Ectodermal cell (in vitro differentiated cells): ENCODE measurements at regions not wholly inside any gene's neighbourhood (a gene's known extent, or its start where the extent isn't known, plus 50 kb on each side); places are given as distances from the start of the nearest gene placed in this dataset.
"Not testable (repeated sequence)": the region's sequence is repeated elsewhere in the genome, so short reads cannot be mapped to it uniquely, and the experiment has no call there.

ENCODE experiments used
- H3K27ac ChIP-seq: 2 replicates; pipeline ENCODE4 v1.7.0; 2013; ENCODE audit warnings: mild to moderate bottlenecking, low read depth, low read length; ENCODE audit not compliant: insufficient read depth, poor library complexity, severe bottlenecking
- H3K27me3 ChIP-seq: 2 replicates; pipeline ENCODE4 v1.7.0; 2013; ENCODE audit warnings: mild to moderate bottlenecking, low read length; ENCODE audit not compliant: insufficient read depth, control insufficient read depth, poor library complexity, severe bottlenecking
- H3K36me3 ChIP-seq: one replicate; pipeline ENCODE4 v1.7.0; 2013; ENCODE audit warnings: low read length; ENCODE audit not compliant: control insufficient read depth, insufficient read depth
- H3K4me1 ChIP-seq: one replicate; pipeline ENCODE4 v1.7.0; 2013; ENCODE audit warnings: low read length; ENCODE audit not compliant: control insufficient read depth, insufficient read depth
- H3K4me3 ChIP-seq: 2 replicates; pipeline ENCODE4 v1.7.0; 2013; ENCODE audit warnings: low read depth, low read length, control low read depth; ENCODE audit not compliant: insufficient read depth
- H3K9me3 ChIP-seq: 2 replicates; pipeline ENCODE4 v1.7.0; 2013; ENCODE audit warnings: mild to moderate bottlenecking, low read length, moderate library complexity; ENCODE audit not compliant: control insufficient read depth
- WGBS, 2 experiments: methylation state at CpG; one replicate each; pipeline ENCODE4 v1.1.7; 2013; ENCODE audit warnings: missing lambda C conversion rate in 2 of 2; 5-methylcytosine and 5-hydroxymethylcytosine counted together

DNA sequence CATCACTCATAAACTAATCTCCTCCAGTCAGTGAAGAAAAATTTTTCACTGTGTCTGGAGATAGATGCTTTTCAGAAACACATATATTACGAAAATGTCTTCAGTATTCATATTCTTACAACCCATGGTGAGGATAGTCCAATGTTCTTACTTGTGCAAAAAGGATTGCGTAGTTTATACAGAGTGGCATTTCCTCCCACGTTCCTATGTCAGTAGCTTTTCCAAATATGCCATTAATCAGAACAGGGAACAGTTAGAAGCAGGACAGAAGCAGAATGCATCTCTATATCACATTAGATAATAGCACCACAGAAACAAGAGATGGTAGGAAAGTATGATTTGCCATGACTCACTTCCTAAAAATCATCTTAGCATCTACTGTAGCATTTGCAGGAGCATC is 282.9 kb downstream of the SLITRK5 start:
- no peaks in the 10 kb centered on the region for H3K4me1 ChIP-seq
- no peak overlapping the region for H3K27ac ChIP-seq
- no peaks in the 10 kb centered on the region for H3K36me3 ChIP-seq
- no peaks in the 10 kb centered on the region for H3K9me3 ChIP-seq
- WGBS, 2 experiments, result 90 to 98% methylated on average over 3 of the region's 3 CpGs
- H3K4me3 ChIP-seq, result no peak overlapping the region
- no peaks in the 10 kb centered on the region for H3K27me3 ChIP-seq

DNA sequence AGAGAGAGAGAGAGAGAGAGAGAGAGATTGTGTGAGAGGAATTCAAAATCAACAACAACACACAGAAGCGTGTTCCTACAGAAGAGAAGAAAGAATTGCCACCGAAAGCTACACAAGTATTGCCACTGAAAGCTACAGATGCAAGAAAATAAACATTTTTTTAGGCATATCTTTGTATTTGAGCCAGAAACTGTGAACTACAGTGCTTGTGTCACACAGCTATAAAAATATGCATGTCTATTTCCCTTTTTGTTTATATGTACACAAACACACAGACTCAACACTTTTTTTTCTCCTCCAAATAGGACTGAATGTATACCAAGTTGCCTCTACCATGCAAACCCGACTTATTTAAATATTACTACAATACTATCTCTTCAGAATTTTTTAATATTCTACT is 290.4 kb downstream of the SLITRK5 start:
- no peaks in the 10 kb centered on the region for H3K27me3 ChIP-seq
- no peak overlapping the region for H3K27ac ChIP-seq
- H3K4me3 ChIP-seq, result no peak overlapping the region
- 100% methylated on average over 3 of the region's 3 CpGs; no CpG with 5 or more reads in 1 of the 2 experiments for WGBS, 2 experiments
- H3K36me3 ChIP-seq, result no peaks in the 10 kb centered on the region
- no peaks in the 10 kb centered on the region for H3K4me1 ChIP-seq
- H3K9me3 ChIP-seq, result no peaks in the 10 kb centered on the region

DNA sequence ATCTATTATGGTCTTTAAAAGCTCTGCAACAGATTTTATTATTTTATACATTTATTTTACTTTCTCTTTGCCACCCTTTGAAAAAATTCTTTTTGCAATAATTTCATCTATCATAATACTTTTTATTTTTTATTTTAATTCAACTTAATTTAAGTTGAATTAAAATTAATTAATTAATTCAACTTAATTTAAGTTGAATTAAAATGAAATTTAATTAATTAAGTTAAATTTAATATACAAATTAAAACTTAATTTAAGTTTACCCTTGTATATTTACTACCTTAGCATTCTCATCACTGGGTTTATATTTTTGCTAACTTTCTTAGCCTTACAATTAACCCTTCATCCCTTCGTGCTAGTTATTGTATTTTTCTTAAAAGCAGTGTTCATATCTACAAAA is 301.4 kb downstream of the SLITRK5 start:
- Histone ChIP-seq H3K4me1 (no peaks in the 10 kb centered on the region), H3K27me3 (no peaks in the 10 kb centered on the region), H3K9me3 (no peaks in the 10 kb centered on the region), H3K27ac (no peak overlapping the region), H3K4me3 (no peak overlapping the region), H3K36me3 (no peaks in the 10 kb centered on the region)
- 100% methylated on average over 1 of the region's 1 CpG for WGBS, 2 experiments

DNA sequence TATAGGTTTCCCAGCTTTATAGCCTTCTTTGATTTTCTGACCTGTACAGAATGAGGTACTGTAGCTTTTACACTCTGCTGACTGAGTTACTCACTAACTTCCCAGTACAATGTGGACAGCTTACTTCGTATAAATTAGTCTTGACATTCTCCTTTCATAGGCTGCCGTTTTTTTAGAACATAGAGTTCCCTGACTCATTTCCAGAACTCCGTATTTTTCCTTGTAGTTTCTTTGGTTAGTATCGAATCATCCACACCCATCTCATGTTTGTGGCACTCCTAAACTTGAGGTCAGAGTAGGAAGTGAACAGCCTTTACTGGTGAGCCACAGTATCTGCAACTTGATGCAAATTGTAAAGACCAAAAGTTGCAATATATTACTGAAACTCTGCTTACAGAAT is 303.9 kb downstream of the SLITRK5 start:
- Histone ChIP-seq H3K27me3 (no peaks in the 10 kb centered on the region), H3K4me1 (no peaks in the 10 kb centered on the region), H3K9me3 (no peaks in the 10 kb centered on the region), H3K36me3 (no peaks in the 10 kb centered on the region), H3K4me3 (no peak overlapping the region), H3K27ac (no peak overlapping the region)
- 94% methylated on average over 4 of the region's 4 CpGs for WGBS, 2 experiments

DNA sequence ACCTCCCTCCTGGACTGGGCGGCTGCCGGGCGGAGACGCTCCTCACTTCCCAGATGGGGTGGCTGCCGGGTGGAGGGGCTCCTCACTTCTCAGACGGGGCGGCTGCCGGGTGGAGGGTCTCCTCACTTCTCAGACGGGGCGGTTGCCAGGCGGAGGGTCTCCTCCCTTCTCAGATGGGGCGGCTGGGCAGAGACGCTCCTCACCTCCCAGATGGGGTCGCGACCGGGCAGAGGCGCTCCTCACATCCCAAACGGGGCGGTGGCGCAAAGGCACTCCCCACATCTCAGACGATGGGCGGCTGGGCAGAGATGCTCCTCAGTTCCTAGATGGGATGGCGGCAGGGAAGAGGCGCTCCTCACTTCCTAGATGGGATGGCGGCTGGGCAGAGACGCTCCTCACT is 305.5 kb downstream of the SLITRK5 start:
- H3K27ac ChIP-seq, H3K4me1 ChIP-seq, H3K4me3 ChIP-seq, H3K36me3 ChIP-seq, H3K27me3 ChIP-seq, H3K9me3 ChIP-seq: not testable (repeated sequence)
- 96 to 98% methylated on average over 24 to 25 of the region's 26 CpGs for WGBS, 2 experiments

DNA sequence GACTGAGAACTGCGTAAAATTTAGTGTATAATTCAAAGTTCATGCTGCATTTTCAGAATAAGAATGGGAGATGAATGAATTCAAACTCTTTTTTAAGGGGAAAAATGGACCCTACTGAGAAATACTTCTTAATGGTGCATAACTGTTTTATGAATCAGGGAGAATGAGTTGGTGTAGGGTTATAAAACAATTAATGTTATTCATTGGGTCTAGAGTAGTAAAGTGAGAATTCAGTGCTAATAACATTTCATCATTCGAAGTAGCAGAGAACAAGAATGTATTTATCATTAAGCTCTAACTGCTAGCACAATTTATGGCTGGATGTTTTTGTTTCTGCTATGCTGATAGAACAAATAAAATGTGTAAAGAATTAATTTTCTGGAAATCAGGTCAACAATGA is 310.2 kb downstream of the SLITRK5 start:
- H3K27ac ChIP-seq, result no peak overlapping the region
- no peaks in the 10 kb centered on the region for H3K9me3 ChIP-seq
- H3K27me3 ChIP-seq, result no peaks in the 10 kb centered on the region
- H3K4me3 ChIP-seq, result no peak overlapping the region
- no peaks in the 10 kb centered on the region for H3K36me3 ChIP-seq
- WGBS, 2 experiments, result 94 to 100% methylated on average over 1 to 2 of the region's 2 CpGs
- H3K4me1 ChIP-seq, result no peaks in the 10 kb centered on the region

DNA sequence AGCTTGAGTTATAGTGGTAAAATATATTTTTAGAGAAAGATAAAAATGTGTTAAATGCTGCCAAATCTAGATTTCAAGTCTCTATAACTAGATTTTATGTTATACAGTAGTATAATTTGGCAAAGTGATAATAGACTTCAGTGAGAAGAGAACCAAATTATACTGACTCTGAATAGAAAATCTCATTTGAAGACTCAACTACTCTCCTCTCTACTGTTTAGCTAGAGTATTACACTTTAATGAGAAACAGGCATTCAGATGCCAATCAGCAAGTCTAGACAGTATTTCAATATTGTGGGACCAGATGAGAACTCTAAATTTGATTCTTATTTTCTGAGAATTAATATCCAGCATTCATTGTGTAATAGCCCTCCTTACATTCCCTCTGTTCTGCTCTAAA is 311.2 kb downstream of the SLITRK5 start:
- H3K27me3 ChIP-seq, result no peaks in the 10 kb centered on the region
- H3K36me3 ChIP-seq, result no peaks in the 10 kb centered on the region
- H3K4me3 ChIP-seq, result no peak overlapping the region
- no peak overlapping the region for H3K27ac ChIP-seq
- H3K9me3 ChIP-seq, result no peaks in the 10 kb centered on the region
- no peaks in the 10 kb centered on the region for H3K4me1 ChIP-seq

DNA sequence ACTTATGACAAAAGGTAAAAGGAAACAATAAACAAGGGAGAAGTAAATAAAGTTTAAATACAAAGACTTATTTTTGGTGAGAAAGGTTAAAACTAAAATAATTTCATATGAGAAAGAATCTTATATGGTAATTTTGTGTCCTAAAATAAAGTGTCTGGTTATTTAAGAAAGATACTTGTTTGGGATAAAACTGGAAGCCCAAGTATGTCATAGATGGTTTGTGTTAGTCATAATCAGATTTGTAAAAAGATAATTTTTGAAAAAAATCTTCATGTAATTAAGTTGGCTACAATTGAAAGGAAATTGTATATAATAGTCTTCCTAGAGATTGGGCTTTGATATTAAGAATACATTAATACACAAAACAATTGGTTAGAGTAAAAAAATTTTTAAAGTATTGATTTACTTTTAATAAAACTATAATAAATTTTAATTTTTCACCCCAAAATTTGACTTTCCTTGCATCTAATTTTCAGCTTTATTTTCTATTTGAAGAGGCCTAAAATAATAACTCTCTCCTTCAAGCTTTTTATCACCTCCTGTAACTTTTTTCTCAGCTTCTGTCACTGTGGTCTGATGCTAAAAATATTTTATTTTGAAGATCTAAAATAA is 315.6 kb downstream of the SLITRK5 start:
- Histone ChIP-seq H3K4me1 (no peaks in the 10 kb centered on the region), H3K27ac (no peak overlapping the region), H3K9me3 (no peaks in the 10 kb centered on the region), H3K36me3 (no peaks in the 10 kb centered on the region), H3K4me3 (no peak overlapping the region), H3K27me3 (no peaks in the 10 kb centered on the region)

DNA sequence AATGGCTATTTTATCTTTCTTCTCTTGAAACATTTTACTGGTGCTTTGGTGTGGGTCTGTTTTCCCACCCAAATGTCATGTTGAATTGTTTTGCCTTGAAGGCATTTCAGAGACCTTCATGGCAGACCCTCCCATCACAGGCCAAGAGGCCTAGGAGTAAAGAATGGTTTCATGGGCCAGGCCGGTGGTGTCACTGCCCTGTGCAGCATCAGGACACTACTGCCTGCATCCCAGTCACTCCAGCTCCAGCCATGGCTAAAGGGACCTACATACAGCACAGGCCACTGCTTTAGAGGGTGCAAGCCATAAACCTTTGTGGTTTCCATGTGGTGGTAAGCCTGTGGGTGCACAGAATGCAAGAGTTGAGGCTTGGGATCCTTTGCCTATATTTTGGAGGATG is 326.9 kb downstream of the SLITRK5 start:
- no peaks in the 10 kb centered on the region for H3K4me1 ChIP-seq
- no peaks in the 10 kb centered on the region for H3K27me3 ChIP-seq
- H3K27ac ChIP-seq, result no peak overlapping the region
- 94 to 95% methylated on average over 1 of the region's 1 CpG for WGBS, 2 experiments
- no peaks in the 10 kb centered on the region for H3K36me3 ChIP-seq
- peaks cover 2% of the 10 kb centered on the region for H3K9me3 ChIP-seq
- no peak overlapping the region for H3K4me3 ChIP-seq

DNA sequence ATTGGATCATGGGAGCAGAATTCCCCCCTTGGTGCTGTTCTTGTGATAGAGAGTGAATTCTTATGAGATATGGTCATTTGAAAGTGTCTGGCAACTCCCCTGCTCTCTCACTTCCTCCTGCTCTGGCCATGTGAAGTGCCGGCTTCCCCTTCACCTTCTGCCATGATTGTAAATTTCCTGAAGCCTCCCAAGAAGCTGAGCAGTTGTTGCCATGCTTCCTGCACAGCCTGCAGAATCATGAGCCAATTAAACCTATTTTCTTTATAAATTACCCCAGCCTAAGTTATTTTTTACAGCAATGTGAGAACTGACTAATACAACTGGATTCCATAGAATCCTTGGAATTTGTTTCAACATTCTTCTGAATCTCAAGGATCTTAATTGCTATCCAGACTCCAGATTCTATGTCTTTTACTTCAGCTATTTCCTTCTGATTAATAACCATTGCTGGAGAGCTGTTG is 328.1 kb downstream of the SLITRK5 start:
- H3K36me3 ChIP-seq, result no peaks in the 10 kb centered on the region
- 96 to 97% methylated on average over 1 of the region's 1 CpG for WGBS, 2 experiments
- H3K27ac ChIP-seq, result no peak overlapping the region

DNA sequence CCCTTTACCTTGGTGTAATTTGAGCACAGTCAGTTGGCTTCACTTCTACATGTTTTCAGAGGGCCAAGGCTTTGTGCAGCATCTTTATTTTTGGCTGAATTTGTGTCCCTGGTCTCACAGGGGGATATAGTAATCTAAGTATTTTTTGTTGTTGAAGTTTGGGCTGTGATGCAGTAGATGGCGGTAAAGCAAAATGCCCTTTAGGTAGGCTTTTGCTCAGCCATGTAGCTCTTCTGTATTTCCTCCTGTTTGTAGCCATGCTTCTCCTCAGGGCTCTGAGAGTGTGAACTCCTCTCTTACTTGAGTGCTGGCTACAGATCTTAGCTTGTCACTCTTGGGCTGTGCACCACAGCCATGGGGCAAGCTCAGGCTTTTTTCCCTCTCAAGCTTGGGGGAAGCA is 328.6 kb downstream of the SLITRK5 start:
- Histone ChIP-seq H3K4me1 (no peaks in the 10 kb centered on the region), H3K27ac (no peak overlapping the region), H3K36me3 (no peaks in the 10 kb centered on the region), H3K4me3 (no peak overlapping the region), H3K27me3 (no peaks in the 10 kb centered on the region), H3K9me3 (peaks cover 2% of the 10 kb centered on the region)
- WGBS, 2 experiments, result 96 to 98% methylated on average over 1 of the region's 1 CpG

More for the DNA sequence above, 328.1 kb downstream of the SLITRK5 start:
- H3K27me3 ChIP-seq, result no peaks in the 10 kb centered on the region
- H3K4me1 ChIP-seq, result no peaks in the 10 kb centered on the region
- H3K9me3 ChIP-seq, result peaks cover 2% of the 10 kb centered on the region
- H3K4me3 ChIP-seq, result no peak overlapping the region
